SK-N-SH (cell line): ENCODE measurements at regions not wholly inside any gene's neighbourhood (a gene's known extent, or its start where the extent isn't known, plus 50 kb on each side); places are given as distances from the start of the nearest gene placed in this dataset.

ENCODE experiments used
- CTCF ChIA-PET: fragments of 300-600, 350-600 bp; formaldehyde crosslinking; extraction: SDS; loops from one replicate; lab custom pipeline; 2021; lab: Yijun Ruan, JAX
- POLR2A ChIA-PET: fragments of 350-600 bp; sonication (Branson Sonifier 250); formaldehyde crosslinking; extraction: SDS; loops from one replicate; lab custom pipeline; 2020; ENCODE audit warnings: antibody characterized with exemption, inconsistent platforms; lab: Yijun Ruan, JAX
- DNase-seq: peaks from one replicate; pipeline ENCODE4 v3.0.0; 2012
- H2AFZ ChIP-seq: fragments of 200-600 bp; sonication (generic); 2 replicates; pipeline ENCODE4 v1.8.1; 2016; ENCODE audit warnings: antibody characterized with exemption, mild to moderate bottlenecking, low read depth
- H3F3A ChIP-seq: fragments of 200-600 bp; sonication (generic); replicated peaks from 2 replicates; pipeline ENCODE3; 2016; ENCODE audit warnings: antibody characterized with exemption, mild to moderate bottlenecking; ENCODE audit not compliant: insufficient read depth
- H3K27ac ChIP-seq, 2 experiments: fragments of 200-500 bp in 1 of 2; fragments of 200-600 bp in 1 of 2; sonication (Bioruptor generic) in 1 of 2; sonication (generic), shearing (Covaris generic) in 1 of 2; 2 replicates each; pipeline versions ENCODE4 v1.5.1 to v1.6.1; 2014 to 2016; ENCODE audit warnings: low read depth in 2 of 2, inconsistent platforms in 1 of 2, low read length in 1 of 2, mild to moderate bottlenecking in 1 of 2, mixed read lengths in 1 of 2
- H3K27me3 ChIP-seq: fragments of 200-600 bp; sonication (generic), shearing (Covaris generic); 2 replicates; pipeline ENCODE4 v1.6.1; 2016; ENCODE audit warnings: mixed run types; ENCODE audit not compliant: insufficient read depth
- H3K36me3 ChIP-seq, 2 experiments: fragments of 200-500 bp in 1 of 2; fragments of 200-600 bp in 1 of 2; sonication (Bioruptor generic) in 1 of 2; sonication (generic) in 1 of 2; replicated peaks in 1 of 2; 2 replicates each; pipeline versions ENCODE3 to v1.5.1; 2014 to 2016; ENCODE audit warnings: low read length in 1 of 2, mild to moderate bottlenecking in 1 of 2; ENCODE audit not compliant: insufficient read depth in 2 of 2, control insufficient read depth in 1 of 2
- H3K4me1 ChIP-seq, 2 experiments: fragments of 200-500 bp in 1 of 2; fragments of 200-600 bp in 1 of 2; sonication (Bioruptor generic) in 1 of 2; sonication (generic), shearing (Covaris generic) in 1 of 2; 2 replicates each; pipeline versions ENCODE4 v1.5.1 to v1.6.1; 2014 to 2016; ENCODE audit warnings: low read depth in 1 of 2, low read length in 1 of 2, mixed run types in 1 of 2; ENCODE audit not compliant: insufficient read depth in 2 of 2, control insufficient read depth in 1 of 2
- H3K4me2 ChIP-seq: fragments of 200-600 bp; sonication (generic), shearing (Covaris generic); 2 replicates; pipeline ENCODE4 v1.6.1; 2017; ENCODE audit warnings: mixed run types
- H3K4me3 ChIP-seq, 2 experiments: fragments of 200-500 bp in 1 of 2; fragments of 200-600 bp in 1 of 2; sonication (Bioruptor generic) in 1 of 2; sonication (generic), shearing (Covaris generic) in 1 of 2; 2 replicates each; pipeline versions ENCODE4 v1.5.1 to v1.8.1; 2014 to 2016; ENCODE audit warnings: low read depth in 2 of 2, inconsistent platforms in 1 of 2, low read length in 1 of 2, mild to moderate bottlenecking in 1 of 2, mixed read lengths in 1 of 2, moderate library complexity in 1 of 2
- H3K79me2 ChIP-seq: fragments of 200-600 bp; sonication (generic); 2 replicates; pipeline ENCODE4 v1.8.1; 2017; ENCODE audit warnings: mild to moderate bottlenecking; ENCODE audit not compliant: insufficient read depth
- H3K9ac ChIP-seq: fragments of 200-600 bp; sonication (generic); 2 replicates; pipeline ENCODE4 v1.6.1; 2017; ENCODE audit warnings: mixed run types
- H3K9me2 ChIP-seq: fragments of 200-600 bp; sonication (generic); 2 replicates; pipeline ENCODE4 v1.6.1; 2017; ENCODE audit warnings: mixed run types
- H3K9me3 ChIP-seq: fragments of 200-600 bp; sonication (generic); 2 replicates; pipeline ENCODE4 v1.6.1; 2017; ENCODE audit warnings: mixed run types, mild to moderate bottlenecking, moderate library complexity
- H4K20me1 ChIP-seq: fragments of 200-600 bp; sonication (generic); 2 replicates; pipeline ENCODE4 v1.6.1; 2017; ENCODE audit warnings: mild to moderate bottlenecking, mixed run types; ENCODE audit not compliant: insufficient read depth
- CHD2 ChIP-seq: fragments of 150-350 bp; IDR thresholded peaks from 2 replicates; pipeline ENCODE4 v1.6.1; 2018; ENCODE audit warnings: low read length; ENCODE audit not compliant: partially characterized antibody
- ELF1 ChIP-seq: IDR thresholded peaks from 2 replicates; pipeline ENCODE4 v1.4.0; 2012
- EP300 ChIP-seq, 2 experiments: IDR thresholded peaks; 2 replicates each; pipeline versions ENCODE4 v1.4.0 to v1.6.1; 2012; ENCODE audit warnings: borderline replicate concordance in 1 of 2, low read depth in 1 of 2, low read length in 1 of 2
- FOSL2 ChIP-seq: IDR thresholded peaks from 2 replicates; pipeline ENCODE4 v1.4.0; 2012; ENCODE audit warnings: low read depth, mild to moderate bottlenecking, moderate library complexity, borderline replicate concordance
- FOXJ3 ChIP-seq: sonication (generic); formaldehyde crosslinking; IDR thresholded peaks from 2 replicates; pipeline ENCODE4 v1.5.1; 2020; ENCODE audit warnings: mild to moderate bottlenecking, missing genetic modification reagents
- FOXM1 ChIP-seq: IDR thresholded peaks from 2 replicates; pipeline ENCODE4 v1.4.0; 2012; ENCODE audit warnings: low read depth, mild to moderate bottlenecking
- GABPA ChIP-seq: IDR thresholded peaks from 2 replicates; pipeline ENCODE4 v1.4.0; 2012; ENCODE audit warnings: low read depth, mild to moderate bottlenecking
- GATA2 ChIP-seq: sonication (generic); formaldehyde crosslinking; IDR thresholded peaks from 2 replicates; pipeline ENCODE4 v1.5.0; 2020; ENCODE audit warnings: mild to moderate bottlenecking, missing genetic modification reagents
- JUND ChIP-seq: IDR thresholded peaks from 2 replicates; pipeline ENCODE4 v1.4.0; 2012
- MEF2A ChIP-seq: IDR thresholded peaks from 2 replicates; pipeline ENCODE4 v1.4.0; 2012; ENCODE audit warnings: low read depth, borderline replicate concordance
- MXI1 ChIP-seq: IDR thresholded peaks from 2 replicates; pipeline ENCODE4 v1.6.1; 2012; ENCODE audit warnings: mild to moderate bottlenecking, low read depth, low read length, improper control_type of control experiment
- NFIC ChIP-seq: IDR thresholded peaks from 2 replicates; pipeline ENCODE4 v1.4.0; 2012; ENCODE audit warnings: borderline replicate concordance
- NRF1 ChIP-seq: IDR thresholded peaks from 2 replicates; pipeline ENCODE4 v1.6.1; 2012; ENCODE audit warnings: low read depth, mild to moderate bottlenecking, low read length
- POLR2AphosphoS5 ChIP-seq: IDR thresholded peaks from 2 replicates; pipeline ENCODE4 v1.6.1; 2012; ENCODE audit warnings: low read depth, low read length
- RFX5 ChIP-seq: IDR thresholded peaks from 2 replicates; pipeline ENCODE4 v1.6.1; 2012; ENCODE audit warnings: mild to moderate bottlenecking, improper control_type of control experiment, low read length
- RXRA ChIP-seq: IDR thresholded peaks from 2 replicates; pipeline ENCODE4 v1.4.0; 2012; ENCODE audit warnings: low read depth, mild to moderate bottlenecking, borderline replicate concordance
- SIN3A ChIP-seq: IDR thresholded peaks from 2 replicates; pipeline ENCODE4 v1.6.1; 2012; ENCODE audit warnings: low read depth, mild to moderate bottlenecking, low read length, moderate library complexity, borderline replicate concordance
- SMC3 ChIP-seq: IDR thresholded peaks from 2 replicates; pipeline ENCODE4 v1.6.1; 2012; ENCODE audit warnings: low read depth, low read length, improper control_type of control experiment
- TCF12 ChIP-seq: IDR thresholded peaks from 2 replicates; pipeline ENCODE4 v1.4.0; 2012
- TEAD4 ChIP-seq: IDR thresholded peaks from 2 replicates; pipeline ENCODE4 v1.4.0; 2012; ENCODE audit warnings: mild to moderate bottlenecking, borderline replicate concordance; ENCODE audit not compliant: insufficient read depth
- YY1 ChIP-seq: IDR thresholded peaks from 2 replicates; pipeline ENCODE4 v1.4.0; 2012; ENCODE audit warnings: low read depth, mild to moderate bottlenecking
- WGBS: methylation state at CpG from one replicate; pipeline ENCODE4 v1.1.6; 2017; ENCODE audit warnings: low lambda C conversion rate; 5-methylcytosine and 5-hydroxymethylcytosine counted together
- TF ChIP-seq, protein P1 (sequence below): IDR thresholded peaks from 2 replicates; pipeline ENCODE4; 2012
- TF ChIP-seq, protein P2 (sequence below): IDR thresholded peaks from 2 replicates; pipeline ENCODE4 v1.4.0; 2012; ENCODE audit warnings: low read depth, borderline replicate concordance
- TF ChIP-seq, protein P3 (sequence below): IDR thresholded peaks from 2 replicates; pipeline ENCODE4 v1.6.1; 2012; ENCODE audit warnings: mild to moderate bottlenecking, low read depth, low read length, moderate library complexity
- TF ChIP-seq, protein P4 (sequence below): IDR thresholded peaks from 2 replicates; pipeline ENCODE4 v1.4.0; 2012; ENCODE audit warnings: low read depth
- TF ChIP-seq, protein P5 (sequence below): IDR thresholded peaks from 2 replicates; pipeline ENCODE4 v1.4.0; 2012; ENCODE audit warnings: low read depth, borderline replicate concordance

DNA sequence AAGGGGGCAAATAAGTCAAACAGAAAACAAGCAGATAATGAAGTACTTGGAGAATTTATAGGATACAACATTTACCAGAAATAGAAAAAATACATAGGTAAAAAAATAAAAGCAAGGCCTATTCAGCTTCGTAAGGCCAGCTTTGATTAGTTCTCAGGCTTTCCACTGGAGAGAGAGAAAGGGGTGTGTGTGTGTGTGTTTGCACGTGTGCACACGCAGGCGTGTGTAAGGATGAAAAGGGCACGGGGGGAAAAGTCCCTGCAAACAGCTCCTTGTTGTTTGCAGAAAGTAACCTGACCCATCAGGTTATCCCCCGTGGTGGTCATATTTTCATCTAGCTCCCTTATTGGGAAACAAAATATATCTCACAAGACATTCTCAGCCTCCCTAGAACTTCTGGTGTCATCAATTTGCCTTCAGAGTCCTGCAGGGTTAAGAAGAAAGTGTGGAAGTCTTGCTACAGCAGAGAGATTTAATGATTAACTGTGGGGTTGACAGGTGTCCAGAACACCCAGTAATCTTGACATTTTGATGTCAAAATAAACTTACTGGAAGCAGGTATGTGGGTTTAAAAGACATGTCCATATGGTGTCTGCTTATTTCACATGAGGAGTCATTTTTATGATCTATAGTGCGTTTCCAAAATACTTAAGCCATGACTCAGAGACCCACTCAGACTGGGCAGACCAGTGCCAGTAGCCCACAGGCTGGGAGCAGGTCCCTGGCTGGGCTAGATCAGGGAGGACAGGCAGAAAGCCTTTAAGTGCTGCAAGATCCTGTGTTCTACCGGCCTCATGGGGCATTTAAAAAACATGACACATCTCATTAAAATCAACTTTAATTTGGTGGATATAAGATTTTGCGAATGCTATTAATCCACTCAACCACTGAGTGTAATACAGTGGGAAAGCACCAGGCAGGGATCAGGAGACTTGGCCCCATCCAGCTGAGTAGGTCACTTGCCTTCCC lies 487.6 kb upstream of the CAMK1G start:
- CTCF ChIA-PET, result no interaction called here
- Histone ChIP-seq H3F3A (peaks cover 15% of the 10 kb centered on the region), H3K4me3 (no peak overlapping the region), H3K36me3 (peaks cover 0 to under 1% of the 10 kb centered on the region in 2 experiments), H3K79me2 (no peaks in the 10 kb centered on the region), H4K20me1 (no peaks in the 10 kb centered on the region), H3K9ac (no peak overlapping the region; the same call in 1 of the 2 replicates), H3K4me2 (peak overlapping the region; percentile 46; the same call in 1 of the 2 replicates), H3K27me3 (no peaks in the 10 kb centered on the region), H3K9me3 (no peaks in the 10 kb centered on the region; the same call in 1 of the 2 replicates), H3K4me1 (peaks cover 7% of the 10 kb centered on the region in 2 experiments), H2AFZ (no peak overlapping the region), H3K27ac (peak overlapping the region; percentile 74 to 92), H3K9me2 (no peaks in the 10 kb centered on the region)
- DNase-seq, result no peak
- 54% methylated on average over 9 of the region's 9 CpGs for WGBS
- POLR2A ChIA-PET, result no interaction called here
- no peak for TF ChIP-seq FOXJ3
- TF ChIP-seq TEAD4, result peak; percentile 93
- peak; percentile 94 for TF ChIP-seq TCF12
- TF ChIP-seq ELF1, result no peak
- TF ChIP-seq, protein P1, sequence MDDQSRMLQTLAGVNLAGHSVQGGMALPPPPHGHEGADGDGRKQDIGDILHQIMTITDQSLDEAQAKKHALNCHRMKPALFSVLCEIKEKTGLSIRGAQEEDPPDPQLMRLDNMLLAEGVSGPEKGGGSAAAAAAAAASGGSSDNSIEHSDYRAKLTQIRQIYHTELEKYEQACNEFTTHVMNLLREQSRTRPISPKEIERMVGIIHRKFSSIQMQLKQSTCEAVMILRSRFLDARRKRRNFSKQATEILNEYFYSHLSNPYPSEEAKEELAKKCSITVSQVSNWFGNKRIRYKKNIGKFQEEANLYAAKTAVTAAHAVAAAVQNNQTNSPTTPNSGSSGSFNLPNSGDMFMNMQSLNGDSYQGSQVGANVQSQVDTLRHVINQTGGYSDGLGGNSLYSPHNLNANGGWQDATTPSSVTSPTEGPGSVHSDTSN, result peak; percentile 95
- no peak for TF ChIP-seq GATA2
- no peak for TF ChIP-seq CHD2
- TF ChIP-seq, protein P2, sequence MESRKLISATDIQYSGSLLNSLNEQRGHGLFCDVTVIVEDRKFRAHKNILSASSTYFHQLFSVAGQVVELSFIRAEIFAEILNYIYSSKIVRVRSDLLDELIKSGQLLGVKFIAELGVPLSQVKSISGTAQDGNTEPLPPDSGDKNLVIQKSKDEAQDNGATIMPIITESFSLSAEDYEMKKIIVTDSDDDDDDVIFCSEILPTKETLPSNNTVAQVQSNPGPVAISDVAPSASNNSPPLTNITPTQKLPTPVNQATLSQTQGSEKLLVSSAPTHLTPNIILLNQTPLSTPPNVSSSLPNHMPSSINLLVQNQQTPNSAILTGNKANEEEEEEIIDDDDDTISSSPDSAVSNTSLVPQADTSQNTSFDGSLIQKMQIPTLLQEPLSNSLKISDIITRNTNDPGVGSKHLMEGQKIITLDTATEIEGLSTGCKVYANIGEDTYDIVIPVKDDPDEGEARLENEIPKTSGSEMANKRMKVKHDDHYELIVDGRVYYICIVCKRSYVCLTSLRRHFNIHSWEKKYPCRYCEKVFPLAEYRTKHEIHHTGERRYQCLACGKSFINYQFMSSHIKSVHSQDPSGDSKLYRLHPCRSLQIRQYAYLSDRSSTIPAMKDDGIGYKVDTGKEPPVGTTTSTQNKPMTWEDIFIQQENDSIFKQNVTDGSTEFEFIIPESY, result no peak; the same call in 1 of the 2 replicates
- peak; percentile 88 for TF ChIP-seq FOSL2
- TF ChIP-seq, protein P3, sequence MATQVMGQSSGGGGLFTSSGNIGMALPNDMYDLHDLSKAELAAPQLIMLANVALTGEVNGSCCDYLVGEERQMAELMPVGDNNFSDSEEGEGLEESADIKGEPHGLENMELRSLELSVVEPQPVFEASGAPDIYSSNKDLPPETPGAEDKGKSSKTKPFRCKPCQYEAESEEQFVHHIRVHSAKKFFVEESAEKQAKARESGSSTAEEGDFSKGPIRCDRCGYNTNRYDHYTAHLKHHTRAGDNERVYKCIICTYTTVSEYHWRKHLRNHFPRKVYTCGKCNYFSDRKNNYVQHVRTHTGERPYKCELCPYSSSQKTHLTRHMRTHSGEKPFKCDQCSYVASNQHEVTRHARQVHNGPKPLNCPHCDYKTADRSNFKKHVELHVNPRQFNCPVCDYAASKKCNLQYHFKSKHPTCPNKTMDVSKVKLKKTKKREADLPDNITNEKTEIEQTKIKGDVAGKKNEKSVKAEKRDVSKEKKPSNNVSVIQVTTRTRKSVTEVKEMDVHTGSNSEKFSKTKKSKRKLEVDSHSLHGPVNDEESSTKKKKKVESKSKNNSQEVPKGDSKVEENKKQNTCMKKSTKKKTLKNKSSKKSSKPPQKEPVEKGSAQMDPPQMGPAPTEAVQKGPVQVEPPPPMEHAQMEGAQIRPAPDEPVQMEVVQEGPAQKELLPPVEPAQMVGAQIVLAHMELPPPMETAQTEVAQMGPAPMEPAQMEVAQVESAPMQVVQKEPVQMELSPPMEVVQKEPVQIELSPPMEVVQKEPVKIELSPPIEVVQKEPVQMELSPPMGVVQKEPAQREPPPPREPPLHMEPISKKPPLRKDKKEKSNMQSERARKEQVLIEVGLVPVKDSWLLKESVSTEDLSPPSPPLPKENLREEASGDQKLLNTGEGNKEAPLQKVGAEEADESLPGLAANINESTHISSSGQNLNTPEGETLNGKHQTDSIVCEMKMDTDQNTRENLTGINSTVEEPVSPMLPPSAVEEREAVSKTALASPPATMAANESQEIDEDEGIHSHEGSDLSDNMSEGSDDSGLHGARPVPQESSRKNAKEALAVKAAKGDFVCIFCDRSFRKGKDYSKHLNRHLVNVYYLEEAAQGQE, result peak; percentile 45; the same call in 1 of the 2 replicates
- TF ChIP-seq MXI1, result no peak
- TF ChIP-seq SIN3A, result peak; percentile 82
- peak; percentile 76 for TF ChIP-seq RXRA
- no peak for TF ChIP-seq NRF1
- TF ChIP-seq, protein P4, sequence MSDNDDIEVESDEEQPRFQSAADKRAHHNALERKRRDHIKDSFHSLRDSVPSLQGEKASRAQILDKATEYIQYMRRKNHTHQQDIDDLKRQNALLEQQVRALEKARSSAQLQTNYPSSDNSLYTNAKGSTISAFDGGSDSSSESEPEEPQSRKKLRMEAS, result peak; percentile 56
- TF ChIP-seq EP300 (IDR thresholded peaks at IDR 0.05; ENCODE audit: borderline replicate concordance in 1 of 2, low read depth in 1 of 2, low read length in 1 of 2), result peak; percentile 62 to 94
- no peak for TF ChIP-seq RFX5
- peak; percentile 31; the same call in 1 of the 2 replicates for TF ChIP-seq POLR2AphosphoS5
- 0 out of 2 replicates have a peak, but pooled peaks have one; percentile 13 for TF ChIP-seq YY1
- TF ChIP-seq, protein P5, sequence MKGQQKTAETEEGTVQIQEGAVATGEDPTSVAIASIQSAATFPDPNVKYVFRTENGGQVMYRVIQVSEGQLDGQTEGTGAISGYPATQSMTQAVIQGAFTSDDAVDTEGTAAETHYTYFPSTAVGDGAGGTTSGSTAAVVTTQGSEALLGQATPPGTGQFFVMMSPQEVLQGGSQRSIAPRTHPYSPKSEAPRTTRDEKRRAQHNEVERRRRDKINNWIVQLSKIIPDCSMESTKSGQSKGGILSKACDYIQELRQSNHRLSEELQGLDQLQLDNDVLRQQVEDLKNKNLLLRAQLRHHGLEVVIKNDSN, result no peak
- peak; percentile 92 for TF ChIP-seq NFIC
- peak; percentile 33; the same call in 1 of the 2 replicates for TF ChIP-seq MEF2A
- TF ChIP-seq FOXM1, result peak; percentile 93; the same call in 1 of the 2 replicates
- no peak for TF ChIP-seq GABPA
- no peak for TF ChIP-seq SMC3
- peak; percentile 99 for TF ChIP-seq JUND
